Effector memory CD8-positive, alpha-beta T cell (primary cell): ENCODE measurements at regions not wholly inside any gene's neighbourhood (a gene's known extent, or its start where the extent isn't known, plus 50 kb on each side); places are given as distances from the start of the nearest gene placed in this dataset.

Source experiments
- ATAC-seq: fragments of 150-1000 bp; cut with Tn5 transposase; replicated peaks from 2 replicates; pipeline ENCODE4 v1.10.0; 2021; ENCODE audit warnings: mild to moderate bottlenecking, moderate library complexity
- DNase-seq, 3 experiments: peaks; one replicate each; pipeline ENCODE4 v3.0.0; 2021
- H3K27ac Mint-ChIP-seq, 2 donors: one replicate each; pipeline ENCODE4 v1.8.0; 2022; ENCODE audit warnings: mild to moderate bottlenecking in 2 of 2, mixed read lengths in 2 of 2, moderate library complexity in 2 of 2
- H3K27me3 Mint-ChIP-seq, 2 donors: one replicate each; pipeline ENCODE4 v1.8.0; 2022; ENCODE audit warnings: mixed read lengths in 2 of 2
- H3K36me3 Mint-ChIP-seq: one replicate; pipeline ENCODE4 v1.8.0; 2022; ENCODE audit warnings: mild to moderate bottlenecking, moderate library complexity, mixed read lengths; ENCODE audit not compliant: insufficient read depth
- H3K4me1 Mint-ChIP-seq, 2 donors: one replicate each; pipeline ENCODE4 v1.8.0; 2022; ENCODE audit warnings: low read depth in 2 of 2, mixed read lengths in 2 of 2
- H3K4me3 Mint-ChIP-seq, 2 donors: one replicate each; pipeline ENCODE4 v1.8.0; 2022; ENCODE audit warnings: mild to moderate bottlenecking in 2 of 2, mixed read lengths in 2 of 2, moderate library complexity in 2 of 2
- H3K9me3 Mint-ChIP-seq, 2 donors: one replicate each; pipeline ENCODE4 v1.8.0; 2022; ENCODE audit warnings: mixed read lengths in 2 of 2

DNA sequence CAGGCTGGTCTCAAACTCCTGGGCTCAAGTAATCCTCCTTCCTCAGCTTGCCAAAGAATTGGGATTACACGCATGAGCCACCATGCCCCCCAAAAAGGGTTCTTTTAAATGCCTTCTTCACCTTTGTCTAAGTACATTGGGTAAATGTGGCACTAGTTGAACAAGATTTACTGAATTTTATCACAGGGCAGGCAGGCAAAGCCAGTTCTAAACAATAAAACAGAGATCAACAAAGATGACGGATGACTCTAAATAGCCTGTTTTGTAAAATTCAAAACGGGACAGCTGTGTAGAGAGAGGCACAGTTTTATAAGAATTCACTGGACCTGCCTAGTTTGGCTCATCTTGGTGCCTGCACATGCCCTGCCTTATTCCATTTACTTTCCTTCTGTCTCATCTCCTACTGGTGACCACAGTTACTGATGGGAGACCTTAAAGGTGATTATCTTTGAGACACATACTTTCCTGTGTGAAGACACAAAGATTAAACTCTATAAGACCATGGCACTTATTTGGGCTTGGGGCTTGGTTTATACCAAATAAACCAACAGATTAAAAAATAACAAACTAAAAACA lies 149.6 kb upstream of the DMRT1 start:
- ATAC-seq: no peak

GRCh38 chr9:692636-693129 lies 148.8 kb upstream of the DMRT1 start:
- Mint-ChIP-seq H3K4me3 (no peak overlapping the region), H3K36me3 (no peaks in the 10 kb centered on the region), H3K27ac (no peak overlapping the region), H3K4me1 (no peaks in the 10 kb centered on the region), H3K27me3 (peaks cover 14 to 39% of the 10 kb centered on the region in 2 donors), H3K9me3 (no peaks in the 10 kb centered on the region)
- ATAC-seq (no peak), DNase-seq (no peak)

More for the DNA sequence above, 149.6 kb upstream of the DMRT1 start:
- no peak overlapping the region for H3K27ac Mint-ChIP-seq
- no peak for DNase-seq
- no peaks in the 10 kb centered on the region for H3K36me3 Mint-ChIP-seq
- peaks cover 20 to 39% of the 10 kb centered on the region in 2 donors for H3K27me3 Mint-ChIP-seq
- H3K4me1 Mint-ChIP-seq: no peaks in the 10 kb centered on the region
- no peak overlapping the region for H3K4me3 Mint-ChIP-seq
- no peaks in the 10 kb centered on the region for H3K9me3 Mint-ChIP-seq

- Mint-ChIP-seq H3K36me3 (no peaks in the 10 kb centered on the region), H3K4me3 (no peak overlapping the region), H3K27ac (no peak overlapping the region), H3K4me1 (no peaks in the 10 kb centered on the region), H3K27me3 (peaks cover 14 to 44% of the 10 kb centered on the region in 2 donors), H3K9me3 (no peaks in the 10 kb centered on the region)
- no peak for DNase-seq
- ATAC-seq: no peak
These were observed 148.1 kb upstream of the DMRT1 start for GRCh38 chr9:693201-694091.

DNA sequence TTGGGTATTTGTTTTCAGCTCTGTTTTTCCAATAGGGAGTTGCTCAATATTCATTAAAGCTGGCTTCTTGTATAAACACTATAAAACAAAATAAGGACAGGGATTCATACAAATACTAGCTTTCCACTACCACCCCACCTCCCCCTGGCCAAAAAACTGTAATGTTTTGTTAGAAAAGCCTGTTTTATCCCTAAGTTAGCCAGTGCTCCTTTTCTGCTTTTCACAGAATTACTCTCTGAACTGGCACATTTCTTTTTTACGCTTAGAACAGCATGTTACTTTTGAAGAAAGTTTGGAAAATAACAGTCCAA lies 147.4 kb upstream of the DMRT1 start:
- ATAC-seq (no peak), DNase-seq (no peak)
- Mint-ChIP-seq H3K9me3 (no peaks in the 10 kb centered on the region), H3K36me3 (no peaks in the 10 kb centered on the region), H3K27ac (no peak overlapping the region), H3K4me3 (no peak overlapping the region), H3K4me1 (no peaks in the 10 kb centered on the region), H3K27me3 (peaks cover 18 to 45% of the 10 kb centered on the region in 2 donors)

GRCh38 chr9:694403-695154 lies 146.9 kb upstream of the DMRT1 start:
- Mint-ChIP-seq H3K4me1 (no peaks in the 10 kb centered on the region), H3K9me3 (no peaks in the 10 kb centered on the region), H3K36me3 (no peaks in the 10 kb centered on the region), H3K4me3 (no peak overlapping the region), H3K27ac (no peak overlapping the region), H3K27me3 (peaks cover 20 to 40% of the 10 kb centered on the region in 2 donors)
- DNase-seq: no peak
- no peak for ATAC-seq

GRCh38 chr9:695252-695651 lies 146.2 kb upstream of the DMRT1 start:
- Mint-ChIP-seq H3K4me1 (no peaks in the 10 kb centered on the region), H3K36me3 (no peaks in the 10 kb centered on the region), H3K4me3 (no peak overlapping the region), H3K9me3 (no peaks in the 10 kb centered on the region), H3K27me3 (peaks cover 20 to 36% of the 10 kb centered on the region in 2 donors), H3K27ac (no peak overlapping the region)
- ATAC-seq (no peak), DNase-seq (no peak)

DNA sequence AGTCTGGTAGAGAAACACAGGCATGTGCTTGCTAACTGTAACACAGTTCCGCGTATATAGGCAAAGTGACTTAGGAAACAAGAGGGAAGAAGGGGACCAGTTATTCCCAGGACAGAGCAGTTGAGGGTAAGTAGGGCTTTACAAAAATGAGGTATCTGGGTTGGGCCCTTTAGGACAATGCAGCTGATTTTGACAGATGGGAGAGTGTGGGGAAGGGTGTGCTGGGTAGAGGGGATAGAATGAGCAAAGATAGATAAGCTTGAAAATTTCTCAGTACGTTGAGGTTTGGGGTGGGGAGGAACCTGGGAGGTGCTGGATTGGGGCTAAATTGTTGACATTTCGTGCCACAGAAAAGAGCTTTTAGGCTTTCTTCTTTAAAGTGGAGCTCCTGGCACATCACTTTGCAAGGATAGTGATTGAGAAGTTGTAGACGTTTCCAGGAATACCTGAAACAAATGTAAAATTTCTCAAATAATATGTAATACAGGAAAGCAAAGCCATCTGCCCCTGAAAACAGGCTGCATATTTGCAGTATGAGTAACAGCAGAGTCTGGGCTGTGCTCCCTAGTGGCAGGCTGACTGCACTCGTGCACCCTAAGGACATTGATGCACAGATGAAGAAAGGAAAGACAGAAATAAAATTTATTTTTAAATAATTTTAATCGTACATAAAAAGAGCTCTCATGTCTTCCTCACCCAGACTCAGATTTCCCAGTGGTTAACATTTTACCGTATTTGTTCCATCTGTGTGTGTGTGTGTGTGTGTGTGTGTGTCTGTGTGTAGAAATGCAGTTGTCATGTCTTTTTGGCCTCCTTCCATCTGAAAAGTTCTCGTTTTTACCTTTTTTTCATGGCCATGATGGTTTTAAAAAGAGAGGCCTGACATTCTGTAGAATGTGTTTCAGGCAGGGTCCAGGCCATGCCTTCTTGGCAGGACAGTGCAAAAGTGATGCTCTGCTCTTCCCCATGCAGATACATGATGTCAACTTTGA lies 144.9 kb upstream of the DMRT1 start:
- Mint-ChIP-seq H3K4me1 (no peaks in the 10 kb centered on the region), H3K27ac (no peak overlapping the region), H3K4me3 (no peak overlapping the region), H3K27me3 (peaks cover 20 to 36% of the 10 kb centered on the region in 2 donors), H3K9me3 (no peaks in the 10 kb centered on the region), H3K36me3 (no peaks in the 10 kb centered on the region)
- ATAC-seq: no peak
- no peak for DNase-seq

DNA sequence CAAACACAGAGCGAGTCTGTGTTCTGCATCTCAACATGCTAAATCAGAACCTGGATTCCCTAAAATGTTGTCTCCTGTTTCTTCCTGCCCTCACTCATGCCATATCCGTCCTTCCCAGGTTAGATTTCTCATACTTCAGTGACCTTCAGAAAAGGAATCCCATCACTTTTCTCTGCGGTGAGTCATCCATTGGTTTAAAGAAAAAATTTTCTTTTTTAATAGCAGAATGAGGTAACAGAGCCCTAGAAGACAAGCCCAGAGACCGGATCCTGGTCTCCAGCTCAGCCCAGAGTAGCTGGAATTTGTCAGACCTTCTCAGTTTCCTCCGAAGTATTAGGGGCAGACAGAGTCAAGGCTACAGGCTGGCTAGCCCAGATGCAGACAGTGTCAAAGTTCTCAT lies 143.2 kb upstream of the DMRT1 start:
- H3K4me1 Mint-ChIP-seq: no peaks in the 10 kb centered on the region
- H3K27me3 Mint-ChIP-seq: peaks cover 25 to 45% of the 10 kb centered on the region in 2 donors
- no peak overlapping the region for H3K4me3 Mint-ChIP-seq
- DNase-seq: no peak
- no peak for ATAC-seq
- no peaks in the 10 kb centered on the region for H3K9me3 Mint-ChIP-seq
- no peak overlapping the region for H3K27ac Mint-ChIP-seq
- no peaks in the 10 kb centered on the region for H3K36me3 Mint-ChIP-seq

DNA sequence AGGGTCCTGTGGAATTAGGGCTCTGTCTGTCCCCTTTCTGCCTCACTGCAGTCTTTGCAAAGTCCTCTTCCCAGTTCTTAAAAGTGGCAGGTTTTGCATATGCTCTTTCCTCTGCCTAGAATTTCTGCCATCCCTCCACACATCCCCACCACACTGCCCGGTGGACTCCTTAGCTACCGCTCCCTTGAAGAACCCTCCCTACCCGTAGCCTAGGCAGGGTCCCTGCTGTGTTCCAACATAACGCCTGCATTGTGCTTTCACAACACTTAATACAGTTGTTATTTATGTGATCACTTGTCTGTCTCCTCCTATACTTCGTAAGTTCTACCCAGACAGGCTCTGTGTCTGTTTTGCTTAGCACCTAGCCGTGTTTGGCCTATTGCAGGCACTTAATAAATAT lies 142.5 kb upstream of the DMRT1 start:
- ATAC-seq (no peak), DNase-seq (no peak)
- Mint-ChIP-seq H3K27ac (no peak overlapping the region), H3K4me3 (no peak overlapping the region), H3K9me3 (no peaks in the 10 kb centered on the region), H3K27me3 (peaks cover 19 to 40% of the 10 kb centered on the region in 2 donors), H3K36me3 (no peaks in the 10 kb centered on the region), H3K4me1 (no peaks in the 10 kb centered on the region)

GRCh38 chr9:699396-699795 lies 142.1 kb upstream of the DMRT1 start:
- no peak overlapping the region for H3K27ac Mint-ChIP-seq
- H3K27me3 Mint-ChIP-seq: peaks cover 22 to 36% of the 10 kb centered on the region in 2 donors

DNA sequence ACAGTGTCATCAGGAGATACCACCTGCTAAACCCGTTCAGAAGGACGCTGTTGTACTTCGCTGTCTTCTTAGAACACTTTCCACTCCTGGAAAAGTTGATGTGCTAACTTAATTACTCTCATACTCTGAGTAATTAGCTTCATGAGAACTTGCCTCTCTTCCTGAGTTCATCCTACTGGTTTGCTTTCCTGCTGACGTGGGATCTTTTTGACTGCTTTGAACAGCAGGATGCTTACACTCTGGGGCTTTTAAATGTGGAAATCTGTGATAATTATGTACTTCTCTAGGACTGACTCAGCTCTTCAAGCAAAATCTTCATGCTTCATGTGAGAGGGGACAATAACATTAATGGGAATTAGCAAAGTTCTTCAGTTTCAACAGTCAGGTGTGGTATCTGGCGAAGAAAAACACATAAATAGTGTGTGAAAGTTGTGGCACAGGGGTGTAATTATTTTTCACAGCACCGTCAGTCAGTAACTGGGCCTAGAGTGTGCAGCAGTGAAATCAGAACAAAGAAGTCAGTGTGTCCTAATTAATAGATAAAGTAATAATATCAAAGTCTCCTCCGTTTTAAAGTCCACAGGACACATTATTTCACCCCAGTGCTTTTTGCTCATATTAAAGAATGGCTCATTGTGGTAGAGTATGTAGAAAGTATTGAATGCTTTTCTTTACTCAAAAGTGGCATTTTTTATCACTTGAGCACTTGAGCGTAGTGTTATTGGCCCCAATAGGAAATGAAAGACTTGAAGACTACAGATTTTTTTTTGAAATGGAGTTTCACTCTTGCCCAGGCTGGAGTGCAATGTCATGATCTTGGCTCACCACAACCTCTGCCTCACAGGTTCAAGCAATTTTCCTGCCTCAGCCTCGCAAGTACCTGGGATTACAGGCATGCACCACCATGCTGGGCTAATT lies 140.9 kb upstream of the DMRT1 start:
- ATAC-seq: no peak
- Mint-ChIP-seq H3K4me1 (no peaks in the 10 kb centered on the region), H3K27ac (no peak overlapping the region), H3K36me3 (no peaks in the 10 kb centered on the region), H3K4me3 (no peak overlapping the region), H3K27me3 (peaks cover 16 to 26% of the 10 kb centered on the region in 2 donors), H3K9me3 (no peaks in the 10 kb centered on the region)
- no peak for DNase-seq

More at GRCh38 chr9:699396-699795, 142.1 kb upstream of the DMRT1 start:
- H3K4me1 Mint-ChIP-seq: no peaks in the 10 kb centered on the region
- H3K4me3 Mint-ChIP-seq: no peak overlapping the region
- H3K9me3 Mint-ChIP-seq: no peaks in the 10 kb centered on the region
- no peak for DNase-seq
- ATAC-seq: no peak
- H3K36me3 Mint-ChIP-seq: no peaks in the 10 kb centered on the region

- ATAC-seq: no peak
- Mint-ChIP-seq H3K27ac (no peak overlapping the region), H3K4me1 (peaks cover 7% of the 10 kb centered on the region in 2 donors)
These were observed 138.1 kb upstream of the DMRT1 start for GRCh38 chr9:703392-703791.

More at GRCh38 chr9:703392-703791, 138.1 kb upstream of the DMRT1 start:
- Mint-ChIP-seq H3K4me3 (no peak overlapping the region), H3K9me3 (no peaks in the 10 kb centered on the region), H3K36me3 (no peaks in the 10 kb centered on the region), H3K27me3 (peaks cover 25 to 34% of the 10 kb centered on the region in 2 donors)
- DNase-seq: no peak
